ENCODE measurements at regions not wholly inside any gene's neighbourhood (a gene's known extent, or its start where the extent isn't known, plus 50 kb on each side); places are given as distances from the start of the nearest gene placed in this dataset.

- TF ChIP-seq CTCF (IDR thresholded peaks at IDR 0.05) (no peak), POLR2A (IDR thresholded peaks at IDR 0.05) (no peak), EP300 (IDR thresholded peaks at IDR 0.05) (no peak)
Observed at GRCh38 chr4:62870451-62870850, 1538.8 kb downstream of the TECRL start.
